Stimulated activated CD4-positive, alpha-beta T cell treated with anti-CD3 and anti-CD28 coated beads, TNF-alpha, amount 100 ng/mL, for 48 hours (primary cell): ENCODE measurements at regions not wholly inside any gene's neighbourhood (a gene's known extent, or its start where the extent isn't known, plus 50 kb on each side); places are given as distances from the start of the nearest gene placed in this dataset.

ENCODE experiments used
- DNase-seq, 3 donors: peaks; one replicate each; pipeline ENCODE4 v3.0.0-alpha.2; 2020; ENCODE audit warnings: low read depth in 3 of 3

GRCh38 chr6:53744321-53744720, 50.5 kb upstream of the LRRC1 start:
- no peak for DNase-seq

GRCh38 chr6:53741034-53741823, 53.6 kb upstream of the LRRC1 start:
- peak in 2 of 3 donors; percentile 10 to 12 for DNase-seq

- DNase-seq, result no peak
Observed at GRCh38 chr6:53737746-53738145, 57.1 kb upstream of the LRRC1 start.

GRCh38 chr6:53735896-53736295, 58.9 kb upstream of the LRRC1 start:
- no peak for DNase-seq

GRCh38 chr6:53734473-53735299, 60.1 kb upstream of the LRRC1 start:
- peak in 1 of 3 donors; percentile 13 for DNase-seq

- DNase-seq, result no peak
Observed at GRCh38 chr6:53731866-53732636, 62.8 kb upstream of the LRRC1 start.

- no peak for DNase-seq
Observed at GRCh38 chr6:53730767-53731166, 64.0 kb upstream of the LRRC1 start.

- DNase-seq, result peak in 1 of 3 donors; percentile 17
Observed at GRCh38 chr6:53728570-53729194, 63.1 kb upstream of the KLHL31 start.

GRCh38 chr6:53727748-53728147, 62.2 kb upstream of the KLHL31 start:
- no peak for DNase-seq

GRCh38 chr6:53725791-53726575, 60.4 kb upstream of the KLHL31 start:
- DNase-seq, result peak; percentile 49 to 68 (median 56)

GRCh38 chr6:53724501-53724900, 58.9 kb upstream of the KLHL31 start:
- no peak for DNase-seq

GRCh38 chr6:53723331-53723730, 57.8 kb upstream of the KLHL31 start:
- no peak for DNase-seq

- no peak for DNase-seq
Observed at GRCh38 chr6:53721766-53722165, 56.2 kb upstream of the KLHL31 start.

- no peak for DNase-seq
Observed at GRCh38 chr6:53718597-53719460, 53.3 kb upstream of the KLHL31 start.

- no peak for DNase-seq
Observed at GRCh38 chr6:53717566-53717965, 52.0 kb upstream of the KLHL31 start.

- DNase-seq, result no peak
Observed at GRCh38 chr6:53715434-53715833, 49.9 kb upstream of the KLHL31 start.
